GM12878 (cell line): ENCODE measurements at regions not wholly inside any gene's neighbourhood (a gene's known extent, or its start where the extent isn't known, plus 50 kb on each side); places are given as distances from the start of the nearest gene placed in this dataset.

ENCODE experiments used
- CBX5 ChIP-seq: sonication (generic); IDR thresholded peaks from 2 replicates; pipeline ENCODE4 v1.6.1; 2016; ENCODE audit warnings: low read depth, moderate library complexity, mild to moderate bottlenecking, inconsistent platforms
- E2F8 ChIP-seq: fragments of 450-650 bp; IDR thresholded peaks from 2 replicates; pipeline ENCODE4 v1.6.1; 2018; ENCODE audit warnings: mild to moderate bottlenecking, low read depth, moderate library complexity; ENCODE audit not compliant: partially characterized antibody
- NR2C1 ChIP-seq: fragments of 450-650 bp; IDR thresholded peaks from 2 replicates; pipeline ENCODE4 v1.6.1; 2017; ENCODE audit warnings: antibody characterized with exemption, mild to moderate bottlenecking, moderate library complexity
- SMC3 ChIP-seq: IDR thresholded peaks from 2 replicates; pipeline ENCODE4 v1.6.1; 2011; ENCODE audit warnings: low read length, improper control_type of control experiment, borderline replicate concordance
- WRNIP1 ChIP-seq: IDR thresholded peaks from 2 replicates; pipeline ENCODE4 v1.6.1; 2011; ENCODE audit warnings: low read depth, low read length, improper control_type of control experiment, borderline replicate concordance
- TF ChIP-seq, protein P1 (sequence below): fragments of 150-350 bp; IDR thresholded peaks from 2 replicates; pipeline ENCODE4 v1.6.1; 2016; ENCODE audit warnings: low read depth, low read length

- TF ChIP-seq, protein P1, sequence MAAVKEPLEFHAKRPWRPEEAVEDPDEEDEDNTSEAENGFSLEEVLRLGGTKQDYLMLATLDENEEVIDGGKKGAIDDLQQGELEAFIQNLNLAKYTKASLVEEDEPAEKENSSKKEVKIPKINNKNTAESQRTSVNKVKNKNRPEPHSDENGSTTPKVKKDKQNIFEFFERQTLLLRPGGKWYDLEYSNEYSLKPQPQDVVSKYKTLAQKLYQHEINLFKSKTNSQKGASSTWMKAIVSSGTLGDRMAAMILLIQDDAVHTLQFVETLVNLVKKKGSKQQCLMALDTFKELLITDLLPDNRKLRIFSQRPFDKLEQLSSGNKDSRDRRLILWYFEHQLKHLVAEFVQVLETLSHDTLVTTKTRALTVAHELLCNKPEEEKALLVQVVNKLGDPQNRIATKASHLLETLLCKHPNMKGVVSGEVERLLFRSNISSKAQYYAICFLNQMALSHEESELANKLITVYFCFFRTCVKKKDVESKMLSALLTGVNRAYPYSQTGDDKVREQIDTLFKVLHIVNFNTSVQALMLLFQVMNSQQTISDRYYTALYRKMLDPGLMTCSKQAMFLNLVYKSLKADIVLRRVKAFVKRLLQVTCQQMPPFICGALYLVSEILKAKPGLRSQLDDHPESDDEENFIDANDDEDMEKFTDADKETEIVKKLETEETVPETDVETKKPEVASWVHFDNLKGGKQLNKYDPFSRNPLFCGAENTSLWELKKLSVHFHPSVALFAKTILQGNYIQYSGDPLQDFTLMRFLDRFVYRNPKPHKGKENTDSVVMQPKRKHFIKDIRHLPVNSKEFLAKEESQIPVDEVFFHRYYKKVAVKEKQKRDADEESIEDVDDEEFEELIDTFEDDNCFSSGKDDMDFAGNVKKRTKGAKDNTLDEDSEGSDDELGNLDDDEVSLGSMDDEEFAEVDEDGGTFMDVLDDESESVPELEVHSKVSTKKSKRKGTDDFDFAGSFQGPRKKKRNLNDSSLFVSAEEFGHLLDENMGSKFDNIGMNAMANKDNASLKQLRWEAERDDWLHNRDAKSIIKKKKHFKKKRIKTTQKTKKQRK = no peak
- TF ChIP-seq SMC3 (no peak), NR2C1 (no peak), WRNIP1 (no peak), CBX5 (no peak), E2F8 (no peak)
Observed at GRCh38 chr2:150617351-150617978, 130.0 kb upstream of the RND3 start (continued).
